ENCODE measurements at regions not wholly inside any gene's neighbourhood (a gene's known extent, or its start where the extent isn't known, plus 50 kb on each side); places are given as distances from the start of the nearest gene placed in this dataset.
A peak's percentile ranks its signal among the peaks of the same experiment; 100 is the strongest.

DNA sequence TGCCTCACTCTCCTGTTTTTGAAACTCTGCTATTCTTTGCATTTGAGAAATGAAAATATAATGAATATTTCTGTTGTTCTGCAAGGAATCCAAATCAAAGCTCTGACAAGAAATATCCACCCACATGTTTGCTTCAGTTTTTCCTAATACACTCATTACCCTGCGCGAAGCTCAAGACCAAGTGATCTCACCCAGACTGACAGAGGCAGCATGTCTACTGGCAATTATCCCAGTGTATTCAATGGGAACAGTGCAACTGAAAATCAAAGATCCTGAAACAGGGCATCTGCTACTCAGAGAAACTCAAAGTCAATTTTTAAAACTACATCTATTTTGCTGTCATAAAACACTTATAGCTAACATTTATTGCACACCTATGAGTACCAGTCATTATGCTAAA, 321.0 kb upstream of the LRRC7 start:
- no peak for TF ChIP-seq CTCF (conservative IDR thresholded peaks at IDR 0.05; ENCODE audit: low read depth, low read length)
- H3K4me3 ChIP-seq (ENCODE audit: low read length), result no peak overlapping the region
- DNase-seq (ENCODE audit: low read depth), result no peak

- TF ChIP-seq CTCF (conservative IDR thresholded peaks at IDR 0.05; ENCODE audit: low read depth, low read length), result no peak
- DNase-seq (ENCODE audit: low read depth), result no peak
- H3K4me3 ChIP-seq (ENCODE audit: low read length), result no peak overlapping the region
These were observed 315.0 kb upstream of the LRRC7 start for GRCh38 chr1:69252696-69253095.

DNA sequence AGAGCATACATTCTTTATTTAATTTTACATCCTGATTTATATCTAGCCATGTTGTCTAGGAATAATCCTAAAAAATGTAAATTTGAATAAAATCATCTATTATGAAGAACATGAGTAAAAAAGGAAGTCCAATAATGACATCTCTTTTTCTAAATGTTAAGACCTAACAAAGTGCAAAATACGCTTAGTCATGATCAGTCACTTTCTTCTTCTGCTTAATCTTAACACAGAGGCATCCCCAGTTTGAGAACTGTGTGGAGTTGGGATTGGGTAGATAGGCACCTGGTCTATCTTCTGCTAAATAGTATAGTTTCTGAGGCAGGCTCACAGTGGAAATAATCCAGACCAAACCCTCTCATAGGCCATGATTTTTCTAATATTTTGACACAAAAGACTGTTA, 311.7 kb upstream of the LRRC7 start:
- H3K4me3 ChIP-seq (ENCODE audit: low read length), result no peak overlapping the region
- TF ChIP-seq CTCF (conservative IDR thresholded peaks at IDR 0.05; ENCODE audit: low read depth, low read length), result no peak
- no peak for DNase-seq (ENCODE audit: low read depth)

GRCh38 chr1:69258842-69259241, 308.9 kb upstream of the LRRC7 start:
- no peak for DNase-seq (ENCODE audit: low read depth)
- TF ChIP-seq CTCF (conservative IDR thresholded peaks at IDR 0.05; ENCODE audit: low read depth, low read length), result no peak
- no peak overlapping the region for H3K4me3 ChIP-seq (ENCODE audit: low read length)

- H3K4me3 ChIP-seq (ENCODE audit: low read length), result no peak overlapping the region
- DNase-seq (ENCODE audit: low read depth), result peak; percentile 35
- TF ChIP-seq CTCF (conservative IDR thresholded peaks at IDR 0.05; ENCODE audit: low read depth, low read length), result no peak
These were observed 303.8 kb upstream of the LRRC7 start for GRCh38 chr1:69263921-69264391.

GRCh38 chr1:69269491-69269890, 298.2 kb upstream of the LRRC7 start:
- no peak for TF ChIP-seq CTCF (conservative IDR thresholded peaks at IDR 0.05; ENCODE audit: low read depth, low read length)
- no peak for DNase-seq (ENCODE audit: low read depth)
- no peak overlapping the region for H3K4me3 ChIP-seq (ENCODE audit: low read length)

DNA sequence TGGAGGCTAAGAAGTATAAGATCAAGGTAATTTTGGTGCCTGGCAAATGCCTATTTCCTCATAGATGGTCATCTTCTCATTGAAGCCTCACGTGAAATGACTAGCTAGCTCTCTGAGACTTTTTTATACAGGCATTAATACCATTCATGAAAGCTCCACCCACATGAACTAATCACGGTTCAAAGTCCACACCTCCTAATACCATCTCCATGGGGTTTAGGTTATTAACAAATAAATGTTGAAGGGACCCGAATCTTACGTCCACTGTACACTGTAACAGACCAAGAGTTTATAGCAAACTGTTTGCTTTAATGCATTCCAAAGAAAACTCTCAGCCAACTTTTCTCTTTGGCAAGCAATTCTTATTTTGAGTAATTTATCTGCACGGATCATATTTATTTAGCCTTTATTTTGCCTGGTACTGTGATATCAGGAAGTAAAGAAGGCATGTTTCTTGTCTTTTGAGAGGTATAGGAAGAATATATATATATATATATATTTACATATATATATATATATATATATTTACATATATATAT, 296.1 kb upstream of the LRRC7 start:
- no peak for TF ChIP-seq CTCF (conservative IDR thresholded peaks at IDR 0.05; ENCODE audit: low read depth, low read length)
- no peak overlapping the region for H3K4me3 ChIP-seq (ENCODE audit: low read length)
- no peak for DNase-seq (ENCODE audit: low read depth)

All from retinal pigment epithelial cell (primary cell).